GM23338 (cell line): ENCODE measurements at regions not wholly inside any gene's neighbourhood (a gene's known extent, or its start where the extent isn't known, plus 50 kb on each side); places are given as distances from the start of the nearest gene placed in this dataset.

Experiments
- ATAC-seq: fragments of 200-7000 bp; cut with Tn5 transposase; 3 replicates; pipeline ENCODE4 v1.9.1; 2020
- DNase-seq: peaks from one replicate; pipeline ENCODE4 v3.0.0-alpha.2; 2015; ENCODE audit warnings: low spot score
- H2AFZ ChIP-seq: fragments of 200-600 bp; sonication (generic); 2 replicates; pipeline ENCODE4 v1.8.0; 2016; ENCODE audit warnings: antibody characterized with exemption, mild to moderate bottlenecking, moderate library complexity
- H3F3A ChIP-seq: fragments of 200-600 bp; sonication (generic); replicated peaks from 2 replicates; pipeline ENCODE4 v1.8.0; 2017; ENCODE audit warnings: antibody characterized with exemption, mixed run types, low read depth
- H3K27ac ChIP-seq: fragments of 200-600 bp; sonication (generic); 2 replicates; pipeline ENCODE4 v1.6.1; 2016; ENCODE audit warnings: low read depth
- H3K27me3 ChIP-seq: fragments of 200-600 bp; sonication (generic); 2 replicates; pipeline ENCODE4 v1.8.0; 2016; ENCODE audit warnings: mild to moderate bottlenecking, mixed run types, moderate library complexity; ENCODE audit not compliant: insufficient read depth
- H3K36me3 ChIP-seq: fragments of 200-600 bp; sonication (generic); 2 replicates; pipeline ENCODE4 v1.8.0; 2016; ENCODE audit warnings: mild to moderate bottlenecking; ENCODE audit not compliant: insufficient read depth
- H3K4me1 ChIP-seq: fragments of 200-600 bp; sonication (generic); 2 replicates; pipeline ENCODE4 v1.8.0; 2016; ENCODE audit warnings: mild to moderate bottlenecking, moderate library complexity; ENCODE audit not compliant: insufficient read depth
- H3K4me2 ChIP-seq: fragments of 200-600 bp; sonication (generic); 2 replicates; pipeline ENCODE4 v1.7.1; 2017; ENCODE audit warnings: mixed run types
- H3K4me3 ChIP-seq: fragments of 200-600 bp; sonication (generic); 2 replicates; pipeline ENCODE4 v1.6.1; 2016; ENCODE audit warnings: mixed run types
- H3K79me2 ChIP-seq: fragments of 200-600 bp; sonication (generic); replicated peaks from 2 replicates; pipeline ENCODE4 v1.8.0; 2017; ENCODE audit warnings: mild to moderate bottlenecking; ENCODE audit not compliant: insufficient read depth
- H3K9me2 ChIP-seq: fragments of 200-600 bp; sonication (generic); 2 replicates; pipeline ENCODE4 v1.8.0; 2017; ENCODE audit not compliant: insufficient read depth
- H4K20me1 ChIP-seq: fragments of 200-600 bp; sonication (generic); replicated peaks from 2 replicates; pipeline ENCODE4 v1.8.0; 2017; ENCODE audit warnings: mild to moderate bottlenecking; ENCODE audit not compliant: insufficient read depth
- H3K27ac Mint-ChIP-seq: 2 replicates; pipeline ENCODE4 v1.8.0; 2020; ENCODE audit warnings: inconsistent platforms, mild to moderate bottlenecking, moderate library complexity, mixed read lengths
- H3K27me3 Mint-ChIP-seq: 3 replicates; pipeline ENCODE4 v1.8.0; 2022; ENCODE audit warnings: low read depth, mild to moderate bottlenecking, moderate library complexity, mixed read lengths, inconsistent platforms; ENCODE audit not compliant: insufficient read depth, poor library complexity
- H3K36me3 Mint-ChIP-seq: 3 replicates; pipeline ENCODE4 v1.8.0; 2021; ENCODE audit warnings: low read depth, mild to moderate bottlenecking, inconsistent platforms, moderate library complexity, mixed read lengths
- H3K4me1 Mint-ChIP-seq: 3 replicates; pipeline ENCODE4 v1.8.0; 2020; ENCODE audit warnings: mild to moderate bottlenecking, inconsistent platforms, mixed read lengths
- H3K4me3 Mint-ChIP-seq: 3 replicates; pipeline ENCODE4 v1.8.0; 2021; ENCODE audit warnings: moderate library complexity, mild to moderate bottlenecking, inconsistent platforms, mixed read lengths
- H3K9me3 Mint-ChIP-seq: 3 replicates; pipeline ENCODE4 v1.8.0; 2020; ENCODE audit warnings: moderate library complexity, mild to moderate bottlenecking, inconsistent platforms, mixed read lengths
- CREB1 ChIP-seq: fragments of 250-450 bp; sonication (Bioruptor Pico); IDR thresholded peaks from 2 replicates; pipeline ENCODE4 v1.5.0; 2020; ENCODE audit warnings: low read depth, mild to moderate bottlenecking, moderate library complexity
- CTCF ChIP-seq, 2 experiments: fragments of 200-600 bp in 1 of 2; sonication (generic) in 1 of 2; conservative IDR thresholded peaks; 2 replicates each; pipeline versions ENCODE4 v1.5.1 to v1.6.1; 2016 to 2017; ENCODE audit warnings: antibody characterized with exemption in 2 of 2, low read depth in 2 of 2, mild to moderate bottlenecking in 2 of 2, moderate library complexity in 1 of 2
- ETS1 ChIP-seq: IDR thresholded peaks from 2 replicates; pipeline ENCODE4 v1.6.1; 2016; ENCODE audit warnings: antibody characterized with exemption
- EZH2 ChIP-seq: fragments of 200-600 bp; sonication (generic); IDR thresholded peaks from one replicate; pipeline ENCODE4 v1.8.0; 2017; ENCODE audit warnings: antibody characterized with exemption, mild to moderate bottlenecking, low read depth; ENCODE audit not compliant: unreplicated experiment
- EZH2phosphoT487 ChIP-seq: fragments of 200-600 bp; sonication (generic); IDR thresholded peaks from one replicate; pipeline ENCODE4 v1.8.1; 2018; ENCODE audit warnings: antibody characterized with exemption; ENCODE audit not compliant: unreplicated experiment
- JUNB ChIP-seq: IDR thresholded peaks from one replicate; pipeline ENCODE4 v1.6.1; 2016; ENCODE audit warnings: antibody characterized with exemption; ENCODE audit not compliant: unreplicated experiment
- NANOG ChIP-seq: IDR thresholded peaks from 2 replicates; pipeline ENCODE4 v1.6.1; 2016; ENCODE audit warnings: antibody characterized with exemption, borderline replicate concordance
- POLR2AphosphoS5 ChIP-seq: IDR thresholded peaks from 2 replicates; pipeline ENCODE4 v1.6.1; 2016; ENCODE audit warnings: antibody characterized with exemption, low read depth
- REST ChIP-seq: IDR thresholded peaks from one replicate; pipeline ENCODE4 v1.6.1; 2018; ENCODE audit warnings: antibody characterized with exemption; ENCODE audit not compliant: unreplicated experiment
- STAT1 ChIP-seq: IDR thresholded peaks from one replicate; pipeline ENCODE4 v1.6.1; 2016; ENCODE audit warnings: antibody characterized with exemption; ENCODE audit not compliant: unreplicated experiment
- ZNF114 ChIP-seq: fragments of 250-450 bp; sonication (Bioruptor Pico); IDR thresholded peaks from 2 replicates; pipeline ENCODE4 v1.5.0; 2020; ENCODE audit warnings: mild to moderate bottlenecking, moderate library complexity
- ZNF331 ChIP-seq: fragments of 250-450 bp; sonication (Bioruptor Pico); IDR thresholded peaks from 2 replicates; pipeline ENCODE4 v1.5.0; 2020; ENCODE audit warnings: low read depth, mild to moderate bottlenecking, moderate library complexity
- ZNF462 ChIP-seq: fragments of 250-450 bp; sonication (Bioruptor Pico); IDR thresholded peaks from 2 replicates; pipeline ENCODE4 v1.5.0; 2020; ENCODE audit warnings: mild to moderate bottlenecking, moderate library complexity

- no peaks in the 10 kb centered on the region for H3F3A ChIP-seq
- no peak overlapping the region for H3K4me2 ChIP-seq
- DNase-seq (no peak), ATAC-seq (no peak)
- no peak overlapping the region for H3K4me3 Mint-ChIP-seq
- no peak overlapping the region for H3K27ac Mint-ChIP-seq
- H4K20me1 ChIP-seq, result no peaks in the 10 kb centered on the region
- H3K9me3 Mint-ChIP-seq, result no peaks in the 10 kb centered on the region
- H3K4me1 Mint-ChIP-seq, result peaks cover 4% of the 10 kb centered on the region; the same call in 2 of the 3 replicates
- no peaks in the 10 kb centered on the region for H3K27me3 Mint-ChIP-seq
- H2AFZ ChIP-seq, result no peak overlapping the region
- H3K4me1 ChIP-seq, result no peaks in the 10 kb centered on the region
- no peaks in the 10 kb centered on the region for H3K9me2 ChIP-seq
- H3K79me2 ChIP-seq, result no peaks in the 10 kb centered on the region
- H3K4me3 ChIP-seq, result no peak overlapping the region
- H3K36me3 Mint-ChIP-seq, result no peaks in the 10 kb centered on the region
- no peaks in the 10 kb centered on the region for H3K27me3 ChIP-seq
- H3K27ac ChIP-seq, result no peak overlapping the region
- TF ChIP-seq CREB1, result no peak
- TF ChIP-seq EZH2phosphoT487, result no peak
- no peak for TF ChIP-seq ZNF462 (CRISPR knock-in tag)
- no peak for TF ChIP-seq JUNB
- no peak for TF ChIP-seq NANOG
- no peak for TF ChIP-seq EZH2
- TF ChIP-seq ETS1, result no peak
- no peak for TF ChIP-seq ZNF114 (CRISPR knock-in tag)
- TF ChIP-seq CTCF (conservative IDR thresholded peaks at IDR 0.05; ENCODE audit: low read depth in 2 of 2), result no peak
- no peak for TF ChIP-seq ZNF331 (CRISPR knock-in tag)
- TF ChIP-seq STAT1, result no peak
- TF ChIP-seq POLR2AphosphoS5, result no peak
- no peak for TF ChIP-seq REST
- no peaks in the 10 kb centered on the region for H3K36me3 ChIP-seq
These were observed 81.5 kb downstream of the PJA1 start for GRCh38 chrX:69083801-69084200.
